ENCODE measurements at regions not wholly inside any gene's neighbourhood (a gene's known extent, or its start where the extent isn't known, plus 50 kb on each side); places are given as distances from the start of the nearest gene placed in this dataset.

- TF ChIP-seq SUZ12 (IDR thresholded peaks at IDR 0.05; ENCODE audit: extremely low read depth, insufficient read depth, insufficient read length) = no peak
- no peak for TF ChIP-seq ZNF274 (IDR thresholded peaks at IDR 0.05; ENCODE audit: low read depth, low read length)
Observed at GRCh38 chr3:144265542-144266100, 294.0 kb downstream of the DIPK2A start.

Measured in NT2/D1 (cell line).